Activated T-cell treated with anti-CD3 and anti-CD28 coated beads, Interleukin-2, amount 50 U/mL, for 4 hours (primary cell): ENCODE measurements at regions not wholly inside any gene's neighbourhood (a gene's known extent, or its start where the extent isn't known, plus 50 kb on each side); places are given as distances from the start of the nearest gene placed in this dataset.

Experiments
- ATAC-seq, 2 donors: fragments of 200-7000 bp; cut with Tn5 transposase; one replicate each; pipeline ENCODE4 v1.10.0; 2021
- DNase-seq: peaks from one replicate; pipeline ENCODE4 v3.0.0-alpha.2; 2020
- H3K27me3 Mint-ChIP-seq: one replicate; pipeline ENCODE4 v1.8.0; 2021; ENCODE audit warnings: low read depth, mixed read lengths
- H3K36me3 Mint-ChIP-seq: one replicate; pipeline ENCODE4 v1.8.0; 2022; ENCODE audit warnings: mixed read lengths; ENCODE audit not compliant: insufficient read depth
- H3K4me1 Mint-ChIP-seq: one replicate; pipeline ENCODE4 v1.8.0; 2021; ENCODE audit warnings: low read depth, mixed read lengths
- H3K4me3 Mint-ChIP-seq: one replicate; pipeline ENCODE4 v1.8.0; 2021; ENCODE audit warnings: mild to moderate bottlenecking, moderate library complexity, mixed read lengths
- H3K9me3 Mint-ChIP-seq: one replicate; pipeline ENCODE4 v1.8.0; 2021; ENCODE audit warnings: mixed read lengths

DNA sequence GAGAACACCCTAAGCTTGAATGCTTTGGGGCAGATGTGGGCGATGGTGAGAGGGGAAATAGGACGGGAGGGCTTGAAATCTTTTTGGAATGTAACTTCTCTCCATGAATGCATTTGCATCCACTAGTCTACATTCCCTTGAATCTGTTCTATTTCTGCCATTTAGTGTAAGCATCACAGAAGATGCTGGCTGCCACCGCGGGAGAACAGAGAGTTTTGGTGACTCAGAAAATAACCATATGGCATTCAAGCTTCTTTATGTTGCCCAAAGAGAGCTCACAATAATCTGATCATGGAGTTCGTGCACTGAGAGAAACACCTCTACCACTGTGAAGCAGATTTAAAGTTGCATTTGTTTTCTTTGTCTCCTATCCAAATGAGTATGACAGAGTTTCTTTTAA is 52.6 kb upstream of the OTX2 start:
- Mint-ChIP-seq H3K4me1 (no peaks in the 10 kb centered on the region), H3K27me3 (peaks cover 9% of the 10 kb centered on the region), H3K4me3 (no peak overlapping the region), H3K9me3 (no peaks in the 10 kb centered on the region), H3K36me3 (no peaks in the 10 kb centered on the region)
- ATAC-seq: no peak
- no peak for DNase-seq

DNA sequence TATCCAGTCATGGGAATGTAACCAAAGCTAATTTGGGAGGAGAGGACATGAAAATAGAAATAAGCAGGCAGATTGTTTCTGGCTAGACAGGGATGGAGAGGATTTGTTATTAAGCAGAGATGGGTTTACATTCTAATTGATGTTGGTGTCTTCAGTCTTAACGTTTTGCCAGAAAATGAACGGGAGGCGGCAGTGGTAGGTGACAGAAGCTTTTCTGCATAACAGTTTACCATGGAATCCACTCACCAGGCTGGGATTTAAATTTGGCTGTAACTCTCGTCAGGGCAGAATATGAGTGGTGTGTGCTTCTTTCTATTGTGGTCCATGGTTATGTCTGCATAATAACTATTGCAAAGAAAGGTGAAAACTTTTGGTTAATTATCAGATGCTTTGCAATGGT is 50.2 kb upstream of the OTX2 start:
- DNase-seq: no peak
- no peak for ATAC-seq
- Mint-ChIP-seq H3K9me3 (no peaks in the 10 kb centered on the region), H3K27me3 (peaks cover 21% of the 10 kb centered on the region), H3K4me3 (no peak overlapping the region), H3K4me1 (no peaks in the 10 kb centered on the region), H3K36me3 (no peaks in the 10 kb centered on the region)
